Omental fat pad (tissue), 3 donors: ENCODE measurements at regions not wholly inside any gene's neighbourhood (a gene's known extent, or its start where the extent isn't known, plus 50 kb on each side); places are given as distances from the start of the nearest gene placed in this dataset.

Source experiments
- ATAC-seq: fragments of 150-250 bp; one replicate; pipeline ENCODE4 v1.9.1; 2016; ENCODE audit warnings: mild to moderate bottlenecking, moderate library complexity; ENCODE audit not compliant: low FRiP score
- DNase-seq: peaks from one replicate; pipeline ENCODE4 v3.0.0-alpha.2; 2019; ENCODE audit warnings: low spot score
- TF ChIP-seq, protein P1 (sequence below), 3 donors: fragments of 450-650 bp; IDR thresholded peaks; one replicate each; pipeline ENCODE4 v1.5.1; 2016 to 2017; ENCODE audit warnings: antibody characterized with exemption in 3 of 3, mild to moderate bottlenecking in 3 of 3, moderate library complexity in 2 of 3

DNA sequence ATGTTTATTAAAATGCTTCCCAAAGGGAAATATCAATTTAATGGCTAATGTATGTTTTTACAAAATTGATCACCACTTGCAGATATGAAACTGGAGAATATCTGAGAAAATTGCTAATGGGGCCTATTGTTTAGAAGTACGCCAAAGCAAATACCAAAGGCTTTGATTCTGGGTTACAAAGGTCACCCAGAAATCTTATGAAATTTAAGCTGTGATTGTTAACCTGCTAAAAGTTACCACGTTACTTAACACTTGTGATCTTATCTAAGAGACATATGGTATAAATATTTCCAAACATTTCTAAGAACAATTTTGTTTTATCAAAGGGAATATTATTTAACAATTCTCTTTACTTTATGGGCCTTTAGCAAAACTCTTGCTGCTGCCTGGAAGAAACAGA, 383.3 kb downstream of the TFAP2A start:
- ATAC-seq: no peak
- TF ChIP-seq, protein P1, sequence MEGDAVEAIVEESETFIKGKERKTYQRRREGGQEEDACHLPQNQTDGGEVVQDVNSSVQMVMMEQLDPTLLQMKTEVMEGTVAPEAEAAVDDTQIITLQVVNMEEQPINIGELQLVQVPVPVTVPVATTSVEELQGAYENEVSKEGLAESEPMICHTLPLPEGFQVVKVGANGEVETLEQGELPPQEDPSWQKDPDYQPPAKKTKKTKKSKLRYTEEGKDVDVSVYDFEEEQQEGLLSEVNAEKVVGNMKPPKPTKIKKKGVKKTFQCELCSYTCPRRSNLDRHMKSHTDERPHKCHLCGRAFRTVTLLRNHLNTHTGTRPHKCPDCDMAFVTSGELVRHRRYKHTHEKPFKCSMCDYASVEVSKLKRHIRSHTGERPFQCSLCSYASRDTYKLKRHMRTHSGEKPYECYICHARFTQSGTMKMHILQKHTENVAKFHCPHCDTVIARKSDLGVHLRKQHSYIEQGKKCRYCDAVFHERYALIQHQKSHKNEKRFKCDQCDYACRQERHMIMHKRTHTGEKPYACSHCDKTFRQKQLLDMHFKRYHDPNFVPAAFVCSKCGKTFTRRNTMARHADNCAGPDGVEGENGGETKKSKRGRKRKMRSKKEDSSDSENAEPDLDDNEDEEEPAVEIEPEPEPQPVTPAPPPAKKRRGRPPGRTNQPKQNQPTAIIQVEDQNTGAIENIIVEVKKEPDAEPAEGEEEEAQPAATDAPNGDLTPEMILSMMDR (IDR thresholded peaks at IDR 0.05): no peak
- no peak for DNase-seq

GRCh38 chr6:10030942-10031537, 383.8 kb downstream of the TFAP2A start:
- ATAC-seq: no peak
- DNase-seq: no peak
- TF ChIP-seq, protein P1 (IDR thresholded peaks at IDR 0.05): no peak

GRCh38 chr6:10028222-10028621, 386.7 kb downstream of the TFAP2A start:
- DNase-seq: no peak
- TF ChIP-seq, protein P1 (IDR thresholded peaks at IDR 0.05): no peak
- ATAC-seq: no peak

- ATAC-seq (no peak), DNase-seq (no peak)
- TF ChIP-seq, protein P1 (IDR thresholded peaks at IDR 0.05): no peak
Measured at GRCh38 chr6:10019851-10020250, 395.0 kb downstream of the TFAP2A start.

GRCh38 chr6:10014557-10014956, 400.3 kb downstream of the TFAP2A start:
- ATAC-seq: no peak
- TF ChIP-seq, protein P1 (IDR thresholded peaks at IDR 0.05): no peak
- DNase-seq: no peak

- no peak for ATAC-seq
- TF ChIP-seq, protein P1 (IDR thresholded peaks at IDR 0.05): no peak
- no peak for DNase-seq
Measured at GRCh38 chr6:10000551-10000950, 414.3 kb downstream of the TFAP2A start.

DNA sequence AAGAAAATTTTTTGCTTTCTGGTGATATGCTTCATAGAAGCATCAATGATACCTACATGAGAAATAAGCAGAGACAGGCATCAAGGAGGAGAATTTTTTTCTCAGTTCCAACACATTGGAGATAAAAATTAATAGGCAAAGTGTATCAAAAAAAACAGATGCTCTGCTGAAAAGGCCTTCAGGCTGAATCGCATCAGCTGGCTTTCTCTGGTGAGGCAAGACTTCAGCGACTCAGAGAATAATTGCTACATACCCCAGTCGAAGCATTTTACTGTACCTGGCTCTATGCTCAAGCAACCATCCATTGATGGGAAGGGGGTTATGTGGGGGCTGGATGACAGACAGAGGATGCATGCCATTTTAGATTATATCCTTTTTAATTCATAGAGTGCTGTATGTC, 415.1 kb downstream of the TFAP2A start:
- TF ChIP-seq, protein P1 (IDR thresholded peaks at IDR 0.05): no peak
- ATAC-seq: no peak
- DNase-seq: no peak
